Naive thymus-derived CD4-positive, alpha-beta T cell (primary cell): ENCODE measurements at regions not wholly inside any gene's neighbourhood (a gene's known extent, or its start where the extent isn't known, plus 50 kb on each side); places are given as distances from the start of the nearest gene placed in this dataset.

Experiments
- ATAC-seq: fragments of 150-1000 bp; cut with Tn5 transposase; 2 replicates; pipeline ENCODE4 v1.10.0; 2021; ENCODE audit warnings: mild to moderate bottlenecking, moderate library complexity
- CTCF ChIA-PET: fragments of 350-600 bp; sonication (Branson Sonifier 250); formaldehyde crosslinking; loops from one replicate; lab custom pipeline; 2021; ENCODE audit warnings: antibody characterized with exemption; lab: Charles Lee
- POLR2A ChIA-PET: fragments of 350-600 bp; sonication (Branson Sonifier 250); formaldehyde crosslinking; loops from one replicate; lab custom pipeline; 2021; ENCODE audit warnings: antibody characterized with exemption, inconsistent platforms; lab: Charles Lee
- DNase-seq, 9 donors: peaks; one replicate each; pipeline versions ENCODE4 v3.0.0 to v3.0.0-alpha.2; 2020 to 2022; ENCODE audit warnings: mixed read lengths in 1 of 9
- H3K27ac ChIP-seq: one replicate; pipeline ENCODE4 v1.7.0; 2013; ENCODE audit warnings: mild to moderate bottlenecking, low read depth, low read length, moderate library complexity
- H3K27me3 ChIP-seq, 2 donors: one replicate each; pipeline ENCODE4 v1.7.0; 2013; ENCODE audit warnings: low read length in 2 of 2, mild to moderate bottlenecking in 2 of 2, moderate library complexity in 2 of 2; ENCODE audit not compliant: control insufficient read depth in 2 of 2, insufficient read depth in 2 of 2
- H3K36me3 ChIP-seq, 3 experiments: 1 replicate in 2 of 3; 2 replicates in 1 of 3; pipeline ENCODE4 v1.7.0; 2013; ENCODE audit warnings: low read length in 3 of 3, mild to moderate bottlenecking in 3 of 3, moderate library complexity in 1 of 3; ENCODE audit not compliant: insufficient read depth in 3 of 3, control insufficient read depth in 2 of 3
- H3K4me1 ChIP-seq, 2 donors: one replicate each; pipeline ENCODE4 v1.7.0; 2013; ENCODE audit warnings: low read length in 2 of 2, mild to moderate bottlenecking in 2 of 2, moderate library complexity in 1 of 2; ENCODE audit not compliant: control insufficient read depth in 2 of 2, insufficient read depth in 2 of 2
- H3K4me3 ChIP-seq: 2 replicates; pipeline ENCODE4 v1.7.0; 2013; ENCODE audit warnings: mild to moderate bottlenecking, low read length
- H3K9me3 ChIP-seq, 3 experiments: 1 replicate in 2 of 3; 2 replicates in 1 of 3; pipeline ENCODE4 v1.7.0; 2013; ENCODE audit warnings: low read length in 3 of 3; ENCODE audit not compliant: control insufficient read depth in 2 of 3
- H3K27ac Mint-ChIP-seq, 9 donors: one replicate each; pipeline ENCODE4 v1.8.0; 2020 to 2022; ENCODE audit warnings: mixed read lengths in 9 of 9, mild to moderate bottlenecking in 8 of 9, moderate library complexity in 5 of 9, inconsistent platforms in 2 of 9
- H3K27me3 Mint-ChIP-seq, 5 donors: one replicate each; pipeline ENCODE4 v1.8.0; 2021 to 2022; ENCODE audit warnings: mixed read lengths in 5 of 5, mild to moderate bottlenecking in 1 of 5
- H3K36me3 Mint-ChIP-seq, 5 donors: one replicate each; pipeline ENCODE4 v1.8.0; 2020 to 2022; ENCODE audit warnings: mixed read lengths in 5 of 5, mild to moderate bottlenecking in 3 of 5, inconsistent platforms in 1 of 5
- H3K4me1 Mint-ChIP-seq, 7 donors: one replicate each; pipeline ENCODE4 v1.8.0; 2020 to 2022; ENCODE audit warnings: mixed read lengths in 7 of 7, mild to moderate bottlenecking in 3 of 7, inconsistent platforms in 1 of 7
- H3K4me3 Mint-ChIP-seq, 10 donors: one replicate each; pipeline ENCODE4 v1.8.0; 2020 to 2022; ENCODE audit warnings: mild to moderate bottlenecking in 10 of 10, mixed read lengths in 10 of 10, moderate library complexity in 6 of 10, inconsistent platforms in 2 of 10
- H3K9me3 Mint-ChIP-seq, 11 donors: one replicate each; pipeline ENCODE4 v1.8.0; 2020 to 2022; ENCODE audit warnings: mixed read lengths in 11 of 11, mild to moderate bottlenecking in 4 of 11, inconsistent platforms in 1 of 11, moderate library complexity in 1 of 11
- intact Hi-C, 2 donors: fragments of 100-400 bp; cut with micrococcal nuclease; formaldehyde crosslinking; loops; one replicate each; pipeline ENCODE4 v1.15.1; 2023

DNA sequence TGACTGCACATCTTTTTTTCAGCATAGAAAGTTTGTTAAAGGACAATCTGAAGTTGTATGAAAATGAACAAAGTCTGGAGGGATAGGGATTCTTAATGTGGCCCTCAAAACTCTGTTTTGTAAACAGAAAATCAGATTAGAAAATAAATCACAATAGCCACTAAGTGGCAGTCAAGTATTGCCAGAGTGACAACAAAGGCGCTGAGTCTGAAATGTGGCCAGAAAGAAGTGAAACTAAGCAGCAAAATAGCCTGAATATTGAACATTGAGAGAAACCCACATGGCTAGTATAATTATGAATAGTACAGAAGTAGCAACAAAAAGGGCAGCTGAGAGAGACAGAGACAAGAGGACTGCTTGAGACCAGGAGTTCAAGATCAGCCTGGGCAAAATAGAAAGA lies 81.1 kb upstream of the CT45A1 start:
- DNase-seq (no peak), ATAC-seq (no peak)
- Mint-ChIP-seq H3K36me3 (no peaks in the 10 kb centered on the region), H3K27ac (no peak overlapping the region), H3K27me3 (peaks cover 2 to 6% (median 5%) of the 10 kb centered on the region in 5 donors), H3K4me3 (no peak overlapping the region), H3K4me1 (no peaks in the 10 kb centered on the region), H3K9me3 (no peaks in the 10 kb centered on the region)
- H3K36me3 ChIP-seq = no peaks in the 10 kb centered on the region
- ChIA-PET CTCF (no interaction called here), POLR2A (no interaction called here)
- no peaks in the 10 kb centered on the region for H3K4me1 ChIP-seq
- no peak overlapping the region for H3K27ac ChIP-seq
- intact Hi-C loops = no loop called here
- no peaks in the 10 kb centered on the region for H3K9me3 ChIP-seq
- H3K27me3 ChIP-seq = no peaks in the 10 kb centered on the region
- H3K4me3 ChIP-seq = no peak overlapping the region

- CTCF ChIA-PET = no interaction called here
- H3K9me3 Mint-ChIP-seq = peaks cover 0 to 2% (median 0%) of the 10 kb centered on the region in 11 donors
- no peaks in the 10 kb centered on the region for H3K4me1 ChIP-seq
- no peak for DNase-seq
- H3K4me3 Mint-ChIP-seq = no peak overlapping the region
- no peak overlapping the region for H3K4me3 ChIP-seq
- no peaks in the 10 kb centered on the region for H3K27me3 ChIP-seq
- ATAC-seq = no peak
- no peaks in the 10 kb centered on the region for H3K36me3 ChIP-seq
- peaks cover 2 to 10% (median 5%) of the 10 kb centered on the region in 5 donors for H3K27me3 Mint-ChIP-seq
- intact Hi-C loops = no loop called here
- H3K27ac Mint-ChIP-seq = no peak overlapping the region
- no peaks in the 10 kb centered on the region for H3K4me1 Mint-ChIP-seq
- H3K27ac ChIP-seq = no peak overlapping the region
- no peaks in the 10 kb centered on the region for H3K36me3 Mint-ChIP-seq
- no peaks in the 10 kb centered on the region for H3K9me3 ChIP-seq
- POLR2A ChIA-PET = no interaction called here
Observed at GRCh38 chrX:135639066-135639780, 74.2 kb upstream of the CT45A1 start.

DNA sequence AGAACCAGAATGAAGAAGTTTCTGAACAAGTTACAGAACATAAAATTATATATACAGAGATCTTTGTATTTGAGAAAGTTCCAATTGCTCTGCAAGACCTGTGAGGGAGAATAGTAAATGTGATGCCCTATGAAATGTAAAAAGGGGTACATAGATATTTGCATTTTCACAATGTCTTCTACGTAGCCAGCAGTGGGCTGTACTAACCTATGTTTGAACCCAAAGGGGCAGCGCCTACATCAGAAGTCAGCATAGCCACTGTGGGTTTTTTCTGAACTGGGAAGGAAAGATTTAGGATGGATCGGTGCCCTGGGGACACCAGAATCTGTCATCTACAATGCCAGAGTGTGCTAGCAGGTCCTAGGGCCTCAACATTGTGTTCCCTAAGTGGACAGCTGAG lies 69.5 kb upstream of the CT45A1 start:
- Histone ChIP-seq H3K27ac (no peak overlapping the region), H3K27me3 (no peaks in the 10 kb centered on the region), H3K36me3 (no peaks in the 10 kb centered on the region), H3K4me1 (no peaks in the 10 kb centered on the region), H3K4me3 (no peak overlapping the region), H3K9me3 (no peaks in the 10 kb centered on the region)
- POLR2A ChIA-PET = no interaction called here
- Mint-ChIP-seq H3K27me3 (peaks cover 0 to 7% (median 0%) of the 10 kb centered on the region in 5 donors), H3K4me3 (no peak overlapping the region), H3K9me3 (peaks cover 0 to 2% (median 0%) of the 10 kb centered on the region in 11 donors), H3K4me1 (no peaks in the 10 kb centered on the region), H3K36me3 (no peaks in the 10 kb centered on the region), H3K27ac (no peak overlapping the region)
- ATAC-seq (no peak), DNase-seq (no peak)
- CTCF ChIA-PET = no interaction called here
- intact Hi-C loops = no loop called here

DNA sequence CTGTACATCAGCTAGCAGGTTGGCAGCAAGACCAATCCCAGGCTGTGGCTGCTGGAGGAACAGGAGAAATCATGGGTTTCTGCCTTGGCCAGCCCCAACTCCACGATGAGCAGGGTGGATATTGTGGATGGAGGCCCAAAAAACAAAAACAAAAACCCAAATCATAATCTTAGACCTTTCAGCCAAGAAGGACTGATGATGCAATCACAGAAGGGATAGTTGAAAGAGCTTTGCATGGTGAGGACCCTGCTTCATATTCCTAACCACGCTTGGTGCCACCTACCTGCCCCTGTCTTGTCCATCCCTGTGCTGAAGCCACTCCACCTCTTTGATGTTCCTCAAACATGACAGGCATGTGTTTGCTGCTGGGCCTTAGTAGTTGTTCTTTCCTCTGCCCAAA lies 68.8 kb upstream of the CT45A1 start:
- DNase-seq (no peak), ATAC-seq (no peak)
- Histone ChIP-seq H3K9me3 (no peaks in the 10 kb centered on the region), H3K4me3 (no peak overlapping the region), H3K27me3 (no peaks in the 10 kb centered on the region), H3K4me1 (no peaks in the 10 kb centered on the region), H3K27ac (no peak overlapping the region), H3K36me3 (no peaks in the 10 kb centered on the region)
- ChIA-PET POLR2A (no interaction called here), CTCF (no interaction called here)
- Mint-ChIP-seq H3K27me3 (peaks cover 0 to 13% (median 0%) of the 10 kb centered on the region in 5 donors), H3K36me3 (no peaks in the 10 kb centered on the region), H3K4me1 (no peaks in the 10 kb centered on the region), H3K27ac (no peak overlapping the region), H3K9me3 (peaks cover 0 to 2% (median 0%) of the 10 kb centered on the region in 11 donors), H3K4me3 (no peak overlapping the region)
- intact Hi-C loops = no loop called here

- ATAC-seq = no peak
- no peak overlapping the region for H3K4me3 ChIP-seq
- intact Hi-C loops = no loop called here
- H3K27me3 Mint-ChIP-seq = peaks cover 0 to 9% (median 0%) of the 10 kb centered on the region in 5 donors
- no peaks in the 10 kb centered on the region for H3K9me3 Mint-ChIP-seq
- H3K4me3 Mint-ChIP-seq = no peak overlapping the region
- ChIA-PET POLR2A (interaction anchor here (0.8 kb wide), 1 partner anchor 39 kb away, joined by 3 read pairs; no protein-coding TSS in a partner anchor), CTCF (no interaction called here)
- no peaks in the 10 kb centered on the region for H3K36me3 ChIP-seq
- H3K27me3 ChIP-seq = no peaks in the 10 kb centered on the region
- no peaks in the 10 kb centered on the region for H3K9me3 ChIP-seq
- DNase-seq = no peak
- no peak overlapping the region for H3K27ac ChIP-seq
- no peak overlapping the region for H3K27ac Mint-ChIP-seq
- no peaks in the 10 kb centered on the region for H3K4me1 ChIP-seq
- peaks cover 0 to 5% (median 0%) of the 10 kb centered on the region in 7 donors for H3K4me1 Mint-ChIP-seq
- H3K36me3 Mint-ChIP-seq = no peaks in the 10 kb centered on the region
Observed at GRCh38 chrX:135649029-135649428, 64.4 kb upstream of the CT45A1 start.

DNA sequence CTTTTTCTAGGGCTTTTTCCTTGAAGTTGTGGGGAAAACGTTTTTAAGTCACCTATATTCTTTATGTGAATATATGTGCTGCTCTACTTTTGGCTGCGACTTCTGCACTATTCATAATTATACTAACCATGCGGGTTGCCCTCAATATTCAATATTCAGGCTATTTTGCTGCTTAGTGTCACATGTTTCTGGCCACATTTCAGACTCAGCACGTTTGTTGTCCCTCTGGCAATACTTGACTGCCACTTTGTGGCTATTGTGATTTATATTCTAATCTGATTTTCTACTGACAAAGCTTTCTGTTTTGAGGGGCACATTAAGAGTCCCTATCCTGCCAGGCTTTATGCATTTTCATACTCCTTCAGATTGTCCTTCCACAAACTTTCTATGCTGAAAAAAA lies 63.9 kb upstream of the CT45A1 start:
- intact Hi-C loops = no loop called here
- Mint-ChIP-seq H3K4me1 (peaks cover 0 to 5% (median 0%) of the 10 kb centered on the region in 7 donors), H3K4me3 (no peak overlapping the region), H3K27me3 (peaks cover 0 to 9% (median 0%) of the 10 kb centered on the region in 5 donors), H3K9me3 (no peaks in the 10 kb centered on the region), H3K27ac (no peak overlapping the region), H3K36me3 (no peaks in the 10 kb centered on the region)
- Histone ChIP-seq H3K27me3 (no peaks in the 10 kb centered on the region), H3K4me1 (no peaks in the 10 kb centered on the region), H3K36me3 (no peaks in the 10 kb centered on the region), H3K27ac (no peak overlapping the region), H3K4me3 (no peak overlapping the region), H3K9me3 (no peaks in the 10 kb centered on the region)
- ChIA-PET CTCF (no interaction called here), POLR2A (no interaction called here)
- no peak for ATAC-seq
- no peak for DNase-seq

DNA sequence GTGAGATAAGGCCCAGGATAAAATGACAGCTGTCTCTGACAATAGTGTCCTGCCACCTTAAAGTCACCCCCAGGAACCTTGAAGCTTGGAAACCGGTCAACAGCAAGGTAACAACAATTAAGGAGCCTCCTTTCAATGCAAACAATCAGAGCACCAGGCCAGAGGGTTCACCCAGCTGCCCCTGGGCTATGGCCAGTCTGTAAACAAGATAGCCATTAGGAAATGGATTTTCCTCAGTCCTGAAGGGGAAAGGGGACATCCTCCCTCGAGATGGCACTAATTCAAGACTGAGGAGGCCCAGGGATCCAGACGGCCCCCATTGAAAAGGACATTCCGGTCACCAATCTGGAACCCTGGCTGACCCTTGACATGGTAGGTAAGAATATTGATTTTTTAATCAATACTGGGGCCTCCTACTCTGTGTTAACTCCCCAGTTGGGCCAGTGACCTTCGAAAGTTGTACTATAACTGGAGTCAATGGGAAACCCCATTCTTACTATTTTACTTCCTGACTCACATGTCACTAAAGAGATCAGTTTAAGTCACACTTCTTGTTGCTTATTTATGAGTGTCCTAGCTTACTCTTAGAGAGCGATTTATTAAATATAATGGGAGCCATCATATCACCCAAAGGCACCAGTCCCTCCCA lies 61.7 kb upstream of the CT45A1 start:
- Histone ChIP-seq H3K4me1 (no peaks in the 10 kb centered on the region), H3K27me3 (no peaks in the 10 kb centered on the region), H3K9me3 (no peaks in the 10 kb centered on the region), H3K27ac (no peak overlapping the region), H3K36me3 (no peaks in the 10 kb centered on the region), H3K4me3 (no peak overlapping the region)
- ChIA-PET POLR2A (no interaction called here), CTCF (no interaction called here)
- intact Hi-C loops = no loop called here
- Mint-ChIP-seq H3K4me3 (no peak overlapping the region), H3K27ac (no peak overlapping the region), H3K27me3 (peaks cover 0 to 9% (median 0%) of the 10 kb centered on the region in 5 donors), H3K36me3 (no peaks in the 10 kb centered on the region), H3K4me1 (peaks cover 0 to 5% (median 0%) of the 10 kb centered on the region in 7 donors), H3K9me3 (no peaks in the 10 kb centered on the region)
- DNase-seq (no peak), ATAC-seq (no peak)
